ENCODE measurements at regions not wholly inside any gene's neighbourhood (a gene's known extent, or its start where the extent isn't known, plus 50 kb on each side); places are given as distances from the start of the nearest gene placed in this dataset.

DNA sequence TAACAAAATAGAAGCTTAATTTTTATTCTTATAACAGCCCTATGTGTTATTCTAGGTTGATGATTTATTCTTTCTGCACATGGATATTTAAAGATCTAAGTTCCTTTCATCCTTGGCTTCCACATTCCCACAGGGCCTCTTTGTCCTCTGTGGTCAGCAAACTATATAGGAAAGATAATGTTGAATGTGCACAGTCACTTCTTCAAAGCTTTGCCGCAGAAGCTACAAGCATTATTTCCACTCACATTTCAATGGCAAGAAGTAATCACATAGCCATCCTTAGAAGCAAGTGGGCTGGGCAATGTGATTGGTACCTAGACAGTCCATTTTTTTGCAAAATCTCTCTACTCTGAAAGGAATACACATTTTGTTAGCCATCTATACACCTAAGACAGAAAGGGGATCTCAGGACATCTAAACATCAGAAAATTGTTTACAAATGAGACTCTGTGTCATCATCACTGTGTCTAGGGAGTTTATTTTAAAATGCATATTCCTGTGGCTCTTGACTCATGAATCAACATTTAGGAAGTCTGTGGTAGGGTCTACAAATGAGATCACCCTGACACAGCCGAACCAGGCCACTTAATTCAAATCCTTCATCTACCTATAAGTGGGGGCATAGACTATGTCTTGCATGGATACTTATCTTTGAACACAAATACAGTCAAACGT lies 1060.5 kb downstream of the XPNPEP1 start:
- Histone ChIP-seq H3K9me3 (no peaks in the 10 kb centered on the region), H3K27me3 (no peaks in the 10 kb centered on the region), H3K4me1 (no peaks in the 10 kb centered on the region), H3K36me3 (no peaks in the 10 kb centered on the region), H3K4me3 (no peak overlapping the region), H3K27ac (no peak overlapping the region)
- intact Hi-C loops (cut with DNase I): no loop called here
- no peak for TF ChIP-seq POLR2A (IDR thresholded peaks at IDR 0.05)
- TF ChIP-seq, protein P1, sequence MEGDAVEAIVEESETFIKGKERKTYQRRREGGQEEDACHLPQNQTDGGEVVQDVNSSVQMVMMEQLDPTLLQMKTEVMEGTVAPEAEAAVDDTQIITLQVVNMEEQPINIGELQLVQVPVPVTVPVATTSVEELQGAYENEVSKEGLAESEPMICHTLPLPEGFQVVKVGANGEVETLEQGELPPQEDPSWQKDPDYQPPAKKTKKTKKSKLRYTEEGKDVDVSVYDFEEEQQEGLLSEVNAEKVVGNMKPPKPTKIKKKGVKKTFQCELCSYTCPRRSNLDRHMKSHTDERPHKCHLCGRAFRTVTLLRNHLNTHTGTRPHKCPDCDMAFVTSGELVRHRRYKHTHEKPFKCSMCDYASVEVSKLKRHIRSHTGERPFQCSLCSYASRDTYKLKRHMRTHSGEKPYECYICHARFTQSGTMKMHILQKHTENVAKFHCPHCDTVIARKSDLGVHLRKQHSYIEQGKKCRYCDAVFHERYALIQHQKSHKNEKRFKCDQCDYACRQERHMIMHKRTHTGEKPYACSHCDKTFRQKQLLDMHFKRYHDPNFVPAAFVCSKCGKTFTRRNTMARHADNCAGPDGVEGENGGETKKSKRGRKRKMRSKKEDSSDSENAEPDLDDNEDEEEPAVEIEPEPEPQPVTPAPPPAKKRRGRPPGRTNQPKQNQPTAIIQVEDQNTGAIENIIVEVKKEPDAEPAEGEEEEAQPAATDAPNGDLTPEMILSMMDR (IDR thresholded peaks at IDR 0.05): no peak
- 68 to 72% (median 69%) methylated on average over 3 of the region's 3 CpGs for WGBS, 4 donors
- ATAC-seq (no peak), DNase-seq (no peak)

DNA sequence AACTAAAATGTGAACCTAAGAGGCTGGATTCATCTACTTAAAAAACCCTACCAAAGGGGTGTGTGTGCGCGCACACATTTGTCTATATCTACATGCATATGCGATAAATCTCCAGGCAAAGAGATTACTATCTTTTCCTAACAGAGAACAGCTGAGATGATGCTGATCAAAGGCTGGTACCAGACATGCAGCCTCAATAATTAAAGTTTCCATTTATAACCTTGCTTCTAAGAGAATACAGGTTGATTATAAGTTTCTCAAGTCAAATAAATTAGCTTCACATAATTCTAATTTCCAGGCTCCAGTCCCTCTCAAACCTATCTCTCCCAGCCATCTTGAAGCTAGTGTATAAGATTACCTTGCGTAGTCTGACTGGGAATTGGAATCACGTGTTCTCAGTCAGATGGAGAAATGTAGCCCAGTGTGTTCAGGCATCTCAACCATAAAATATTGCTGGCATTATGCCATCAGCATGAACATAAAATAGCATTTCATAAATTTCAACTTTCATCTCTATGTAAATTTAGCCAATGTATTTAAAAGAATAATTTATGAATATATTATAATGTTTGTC lies 1062.0 kb downstream of the XPNPEP1 start:
- ATAC-seq (no peak), DNase-seq (no peak)
- no peaks in the 10 kb centered on the region for H3K27me3 ChIP-seq
- H3K27ac ChIP-seq: no peak overlapping the region
- 90 to 93% (median 91%) methylated on average over 5 of the region's 5 CpGs for WGBS, 4 donors
- no peak for TF ChIP-seq POLR2A (IDR thresholded peaks at IDR 0.05)
- TF ChIP-seq, protein P1 (IDR thresholded peaks at IDR 0.05): no peak
- no peak overlapping the region for H3K4me3 ChIP-seq
- intact Hi-C loops (cut with DNase I): no loop called here
- no peaks in the 10 kb centered on the region for H3K4me1 ChIP-seq
- no peaks in the 10 kb centered on the region for H3K36me3 ChIP-seq
- peaks cover 0 to 4% (median 0%) of the 10 kb centered on the region in 12 donors for H3K9me3 ChIP-seq

DNA sequence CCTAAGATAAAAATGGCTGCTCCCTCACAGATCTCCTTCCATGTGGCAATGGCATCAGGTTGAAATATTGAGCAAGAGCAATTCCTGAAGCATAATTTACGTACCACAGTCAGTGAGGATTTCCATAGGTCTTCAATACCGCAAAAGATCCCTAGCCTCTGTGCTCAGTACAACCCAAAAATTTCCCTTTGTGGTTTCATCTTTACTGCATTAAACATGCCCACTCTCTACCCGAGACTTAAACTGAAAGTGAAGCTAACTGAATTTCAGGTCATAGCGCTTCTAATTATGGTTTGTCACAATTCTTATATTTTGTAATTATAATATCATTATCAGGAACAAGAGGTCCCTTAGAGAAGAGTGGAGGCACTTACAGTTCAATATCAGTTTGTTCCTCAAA lies 1071.1 kb downstream of the XPNPEP1 start:
- WGBS, 4 donors: 89 to 93% (median 89%) methylated on average over 4 of the region's 4 CpGs
- Histone ChIP-seq H3K9me3 (no peaks in the 10 kb centered on the region), H3K36me3 (no peaks in the 10 kb centered on the region), H3K4me1 (peaks cover 0 to 3% (median 0%) of the 10 kb centered on the region in 12 donors), H3K27ac (no peak overlapping the region), H3K27me3 (no peaks in the 10 kb centered on the region), H3K4me3 (no peak overlapping the region)
- ATAC-seq (no peak), DNase-seq (no peak)
- TF ChIP-seq, protein P1 (IDR thresholded peaks at IDR 0.05): no peak
- TF ChIP-seq POLR2A (IDR thresholded peaks at IDR 0.05): no peak
- intact Hi-C loops (cut with DNase I): no loop called here

DNA sequence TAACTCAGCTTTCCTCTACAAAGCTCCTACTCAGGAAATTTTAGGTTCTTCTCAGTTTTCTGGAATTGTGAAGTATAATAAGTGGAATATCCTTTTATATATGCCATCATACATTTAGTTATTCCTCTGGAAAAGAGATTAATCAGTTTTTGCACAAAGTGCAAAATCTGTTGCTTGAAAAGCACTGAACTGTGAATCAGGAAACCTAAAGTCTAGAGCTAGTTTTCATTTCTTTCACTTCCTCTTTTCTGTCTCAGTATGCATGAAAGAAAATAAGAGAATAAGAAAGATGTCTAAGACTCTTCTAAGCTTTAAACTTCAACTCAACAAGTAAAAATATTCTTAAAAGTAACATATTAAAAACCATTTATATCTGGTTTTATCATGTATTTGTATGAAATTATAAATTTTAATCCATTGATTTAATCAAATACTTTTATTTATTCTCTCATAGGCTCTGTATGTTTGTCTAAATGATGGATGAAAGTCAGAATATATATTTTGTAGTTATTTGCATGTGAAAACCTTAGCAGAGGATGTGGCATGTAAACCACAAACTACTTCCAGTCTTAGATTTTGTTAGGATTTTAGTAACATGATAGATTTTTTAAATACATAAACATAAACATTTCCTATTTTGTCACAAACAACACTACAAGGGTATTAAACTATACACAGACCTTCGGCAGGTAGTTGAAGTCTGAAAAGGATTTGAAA lies 1073.0 kb downstream of the XPNPEP1 start:
- Histone ChIP-seq H3K4me3 (no peak overlapping the region), H3K4me1 (peaks cover 0 to 3% (median 0%) of the 10 kb centered on the region in 12 donors), H3K9me3 (no peaks in the 10 kb centered on the region), H3K27me3 (no peaks in the 10 kb centered on the region), H3K36me3 (no peaks in the 10 kb centered on the region), H3K27ac (no peak overlapping the region)
- DNase-seq (no peak), ATAC-seq (no peak)
- whole genome bisulfite sequencing, 4 donors: 88 to 95% (median 92%) methylated on average over 1 of the region's 1 CpG
- TF ChIP-seq POLR2A (IDR thresholded peaks at IDR 0.05): no peak
- TF ChIP-seq, protein P1 (IDR thresholded peaks at IDR 0.05): no peak
- intact Hi-C loops (cut with DNase I): no loop called here

Data from heart left ventricle (tissue), 16 donors.